NCI-H524 treated with DMSO at 0.1 percent for 48 hours (cell line): ENCODE measurements at regions not wholly inside any gene's neighbourhood (a gene's known extent, or its start where the extent isn't known, plus 50 kb on each side); places are given as distances from the start of the nearest gene placed in this dataset.

ENCODE experiments used
- DNase-seq: peaks from one replicate; lab custom pipeline; 2025; lab: John Stamatoyannopoulos, UW

DNA sequence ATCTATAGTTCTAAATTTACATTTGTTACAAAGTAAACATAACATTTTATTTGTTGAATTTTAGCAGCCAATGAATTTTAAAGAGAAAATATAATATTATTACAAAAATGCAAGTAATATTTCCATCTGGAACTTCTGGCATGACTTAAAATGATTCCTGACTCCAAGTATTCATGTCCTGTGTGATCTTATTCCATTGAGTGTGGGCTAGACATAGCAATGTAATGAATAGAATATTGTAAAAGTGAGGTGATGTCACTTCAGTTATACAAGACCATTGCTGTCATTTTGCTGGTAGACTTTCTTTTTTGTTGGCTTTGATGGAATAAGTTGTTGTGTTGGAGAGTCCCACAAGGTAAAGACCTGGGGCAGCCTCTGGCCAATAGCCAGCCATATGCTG lies 912.2 kb upstream of the PIK3C3 start:
- DNase-seq, result no peak

DNA sequence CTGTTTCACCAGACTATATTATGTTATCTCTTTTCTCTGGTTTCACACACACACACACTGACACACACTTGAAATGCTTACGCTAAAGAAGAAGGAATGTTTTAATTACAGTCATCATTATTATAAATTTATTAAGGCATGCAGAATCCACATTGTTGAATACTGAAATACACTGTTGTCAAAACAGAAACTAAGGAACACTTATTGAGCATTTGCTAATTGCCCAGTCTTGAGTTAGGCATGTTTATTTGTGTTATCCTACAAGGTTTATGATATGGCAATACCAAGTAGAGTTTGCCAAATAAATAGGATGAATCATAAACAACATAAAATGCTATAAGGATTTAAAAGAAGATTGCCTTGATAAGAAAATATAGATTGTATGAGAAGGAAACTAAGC lies 917.0 kb upstream of the PIK3C3 start:
- DNase-seq, result no peak

DNA sequence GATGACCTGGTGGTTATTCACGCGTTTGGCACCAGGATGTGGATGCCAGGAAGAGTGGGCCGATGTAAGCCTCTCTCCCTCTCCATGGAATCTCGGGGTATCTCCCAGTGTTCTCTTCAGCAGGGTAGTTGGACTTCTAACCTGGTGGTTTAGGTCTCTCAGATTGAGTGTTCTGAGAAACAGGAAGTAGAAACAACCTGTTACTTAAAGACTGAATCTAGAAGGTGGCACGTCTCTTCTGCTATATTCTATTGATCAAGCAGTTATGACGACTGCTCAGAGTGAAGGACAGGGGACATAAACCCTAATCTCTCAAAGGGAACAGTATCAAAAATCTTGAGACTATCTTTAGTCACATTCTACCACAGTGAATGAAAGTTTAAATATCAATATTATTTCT lies 918.7 kb upstream of the PIK3C3 start:
- no peak for DNase-seq

DNA sequence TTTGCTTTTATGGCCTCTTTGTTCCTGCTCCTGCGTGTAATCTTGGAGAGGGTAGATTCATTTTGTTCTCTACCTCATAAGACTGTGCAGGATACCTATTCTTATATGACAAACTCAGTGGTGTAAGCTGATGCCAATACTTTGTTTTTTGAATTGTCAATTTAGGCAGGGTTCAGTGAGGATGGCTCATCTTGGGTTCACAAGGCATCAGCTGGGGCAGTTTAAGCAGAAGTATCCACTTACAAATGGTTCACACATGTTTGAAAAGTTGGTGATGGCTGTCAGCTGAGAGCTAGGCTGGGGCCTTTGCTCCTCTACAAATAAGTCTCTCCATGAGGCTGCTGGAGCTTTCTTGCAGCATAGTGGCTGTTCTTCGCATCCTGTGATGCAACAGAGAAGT lies 920.6 kb upstream of the PIK3C3 start:
- DNase-seq, result no peak

DNA sequence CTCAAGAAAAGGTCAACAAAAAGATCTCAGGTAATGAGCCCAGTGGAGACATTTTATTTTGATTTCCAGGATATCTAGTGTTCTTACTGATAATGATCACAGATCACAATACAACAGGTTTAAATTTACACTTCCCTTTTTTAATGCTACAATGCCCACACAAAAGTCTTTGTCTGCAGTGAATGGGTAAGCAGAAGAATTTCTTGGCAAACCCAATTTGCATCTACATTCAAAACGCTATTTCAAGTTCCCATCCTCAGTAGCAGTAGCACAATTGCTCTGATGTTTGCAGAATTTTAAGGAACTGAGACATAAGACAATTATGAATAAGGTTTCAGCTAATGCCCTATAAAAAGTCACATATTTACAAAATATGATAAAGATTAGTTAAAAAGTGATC lies 929.4 kb upstream of the PIK3C3 start:
- no peak for DNase-seq

DNA sequence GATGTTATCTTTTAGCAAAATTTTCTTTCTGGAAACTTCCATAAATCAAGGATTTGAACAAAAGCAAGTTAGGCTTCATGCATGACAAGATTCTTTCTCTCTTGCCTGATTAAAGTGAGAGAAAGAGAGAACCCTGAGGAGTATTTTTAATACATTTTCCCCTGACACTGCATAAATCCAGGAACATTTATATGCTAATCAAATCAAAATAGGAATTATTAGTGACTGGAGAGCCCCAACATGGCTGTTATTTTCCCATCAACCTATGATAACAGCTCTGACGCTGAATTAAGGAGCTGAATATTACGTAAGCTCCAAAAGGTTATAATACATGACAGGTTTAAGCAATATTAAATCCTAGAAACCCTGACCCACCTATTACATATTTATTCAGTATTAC lies 930.2 kb upstream of the PIK3C3 start:
- DNase-seq, result no peak

DNA sequence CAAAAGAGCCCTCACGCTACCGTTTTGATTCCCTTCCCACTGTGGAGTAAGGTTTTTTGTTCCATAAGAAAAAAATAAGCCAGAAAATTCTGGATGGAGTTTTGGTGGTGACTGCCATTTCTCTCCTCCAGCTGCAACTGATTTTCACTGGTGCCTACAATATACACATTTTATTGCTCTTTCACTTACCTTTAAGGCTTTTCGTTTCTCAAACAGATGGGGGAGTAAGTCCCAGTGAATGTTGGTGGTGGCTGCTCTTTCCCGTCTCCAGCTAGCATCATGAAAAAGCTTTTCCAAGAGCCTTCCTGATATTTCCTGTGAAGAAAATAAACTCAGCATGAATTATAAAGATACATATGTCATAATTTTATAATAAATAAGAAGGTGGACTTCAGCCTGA lies 932.5 kb upstream of the PIK3C3 start:
- DNase-seq, result no peak

DNA sequence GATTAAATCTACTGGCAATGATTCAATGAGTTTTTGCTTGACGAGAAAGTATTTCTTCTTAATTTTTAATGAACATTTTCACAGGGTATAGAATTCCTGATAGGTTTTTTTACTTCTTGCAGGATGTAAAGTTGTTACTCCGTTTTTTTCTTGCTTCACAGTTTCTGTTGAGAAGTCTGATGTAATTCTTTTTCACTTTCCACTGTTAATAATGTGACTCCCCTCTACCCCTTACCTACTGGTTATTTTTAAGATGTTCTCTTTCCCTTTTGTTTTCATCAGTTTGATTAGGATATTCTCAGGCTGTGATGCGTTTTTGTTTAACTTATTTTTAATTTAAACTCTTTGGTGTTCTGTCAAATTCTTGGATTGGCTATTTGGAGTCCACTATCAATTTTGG lies 933.9 kb upstream of the PIK3C3 start:
- DNase-seq, result no peak

DNA sequence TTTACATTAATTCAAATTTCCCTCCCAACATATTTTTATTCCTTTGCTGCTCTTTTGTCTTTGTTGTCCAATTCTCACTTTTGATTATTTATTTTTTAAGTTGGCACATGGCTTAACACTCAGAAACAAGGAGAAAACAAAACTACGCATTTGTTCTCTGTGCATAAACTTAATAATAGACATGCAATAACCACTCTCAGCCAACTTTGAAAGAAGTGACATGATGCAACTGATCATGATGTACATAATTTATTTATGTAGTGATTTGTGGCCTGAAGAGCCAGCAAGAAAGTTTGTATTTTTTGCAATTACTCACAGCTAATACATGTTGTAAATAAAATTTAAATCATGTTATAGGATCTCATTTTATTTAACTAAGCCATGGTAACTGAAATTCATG lies 942.8 kb upstream of the PIK3C3 start:
- DNase-seq, result no peak

DNA sequence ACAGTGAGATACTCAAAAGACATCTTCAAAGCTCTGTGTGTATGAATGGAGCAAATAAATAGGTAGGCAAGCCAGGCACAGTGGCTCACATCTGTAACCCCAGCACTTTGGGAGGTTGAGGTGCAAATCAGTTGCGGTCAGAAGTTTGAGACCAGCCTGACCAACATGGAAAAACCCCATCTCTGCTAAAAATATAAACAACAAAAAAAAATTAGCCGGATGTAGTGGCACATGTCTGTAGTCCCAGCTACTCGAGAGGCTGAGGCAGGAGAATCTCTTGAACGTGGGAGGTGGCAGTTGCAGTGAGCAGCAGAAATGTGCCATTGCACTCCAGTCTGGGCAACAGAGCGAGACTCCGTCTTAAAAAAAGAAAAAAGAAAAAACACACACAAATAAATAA lies 945.1 kb upstream of the PIK3C3 start:
- no peak for DNase-seq

DNA sequence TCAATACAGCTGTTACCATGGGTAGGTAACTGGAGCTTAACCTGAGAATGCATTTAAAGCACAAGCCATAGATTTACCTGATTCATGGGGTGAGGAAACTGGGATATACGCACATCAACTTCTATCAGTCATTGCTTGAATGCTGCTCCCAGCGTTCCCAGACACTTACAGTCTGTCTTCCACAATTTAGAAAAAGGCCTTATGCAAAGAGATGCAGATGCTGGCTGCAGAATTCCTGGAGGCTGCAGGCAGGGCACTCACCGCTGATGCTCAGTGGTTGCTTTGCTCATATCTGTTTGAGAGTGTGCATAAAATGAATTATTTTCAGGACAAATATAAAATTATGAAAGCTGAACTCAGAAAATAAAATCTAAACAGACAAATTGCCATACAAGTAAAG lies 950.7 kb upstream of the PIK3C3 start:
- DNase-seq, result no peak

DNA sequence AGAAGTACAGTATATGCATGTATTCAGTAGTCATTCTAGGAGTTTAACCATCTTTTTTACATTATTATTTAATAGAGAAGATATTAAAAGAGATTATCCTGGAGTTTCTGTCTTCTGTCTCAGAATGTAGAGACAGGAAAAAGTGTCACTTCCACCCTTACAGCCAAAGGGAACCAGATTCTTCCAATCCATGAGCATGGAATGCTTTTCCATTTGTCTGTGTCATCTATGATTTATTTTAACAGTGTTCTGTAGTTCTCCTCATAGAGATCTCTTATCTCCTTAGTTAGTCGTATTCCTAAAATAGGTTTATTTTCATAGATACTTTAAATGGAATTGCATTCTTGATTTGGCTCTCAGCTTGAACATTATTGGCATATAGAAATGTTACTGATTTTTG lies 959.5 kb upstream of the PIK3C3 start:
- DNase-seq, result no peak

DNA sequence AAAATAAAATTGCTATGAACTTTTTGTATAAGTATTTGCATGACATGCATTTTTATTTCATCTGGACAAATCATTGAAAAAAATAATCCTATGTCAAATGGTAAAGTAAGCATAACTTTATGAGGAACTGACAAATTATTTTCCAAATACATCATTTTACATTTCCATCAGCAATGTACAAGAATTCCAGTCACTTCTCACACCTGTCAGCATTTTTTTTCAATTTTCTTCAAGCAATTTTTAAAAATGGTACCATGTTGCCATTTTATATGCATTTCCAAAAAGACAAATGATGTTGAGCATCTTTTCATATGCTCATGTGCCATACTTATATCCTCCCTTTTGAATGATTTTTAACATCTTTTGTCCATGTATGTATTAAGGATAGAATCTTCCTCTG lies 961.7 kb upstream of the PIK3C3 start:
- no peak for DNase-seq

DNA sequence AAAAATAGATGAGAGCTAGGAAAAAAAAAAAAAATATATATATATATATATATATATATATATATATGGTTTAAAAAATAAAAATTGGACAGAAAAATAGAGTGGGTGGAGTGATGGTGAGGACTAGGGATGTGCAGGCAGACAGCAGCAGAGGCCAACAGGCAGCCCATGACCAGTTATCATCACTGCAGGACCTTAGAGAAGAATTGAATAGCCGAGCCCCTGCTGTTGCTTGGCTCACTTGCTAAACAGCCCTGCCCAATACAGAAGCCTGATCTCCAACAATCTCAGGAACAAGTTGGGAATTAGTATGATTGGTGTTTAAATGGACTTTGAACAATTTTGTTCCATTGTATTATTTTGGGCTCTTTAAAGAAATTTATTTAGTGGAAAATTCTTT lies 967.5 kb upstream of the PIK3C3 start:
- DNase-seq, result no peak

DNA sequence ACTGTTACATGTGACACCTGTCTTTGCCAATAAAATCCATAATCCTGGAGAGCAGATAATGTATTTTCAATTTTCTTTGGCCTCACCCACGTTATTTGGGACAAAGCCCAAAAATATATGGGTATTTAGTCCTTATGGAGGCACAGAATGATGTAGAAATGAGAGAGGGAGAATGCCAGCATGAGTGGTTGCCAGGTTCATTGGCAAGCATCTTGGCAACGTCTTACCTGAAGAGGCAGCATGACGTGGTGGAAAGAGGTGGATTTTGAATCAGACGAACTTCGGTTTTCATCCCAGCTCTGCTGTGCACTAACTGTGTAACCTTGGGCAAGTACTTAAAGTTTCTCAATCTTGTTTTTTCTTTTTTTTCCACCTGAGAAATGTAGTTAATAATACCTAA lies 969.6 kb upstream of the PIK3C3 start:
- DNase-seq, result no peak

DNA sequence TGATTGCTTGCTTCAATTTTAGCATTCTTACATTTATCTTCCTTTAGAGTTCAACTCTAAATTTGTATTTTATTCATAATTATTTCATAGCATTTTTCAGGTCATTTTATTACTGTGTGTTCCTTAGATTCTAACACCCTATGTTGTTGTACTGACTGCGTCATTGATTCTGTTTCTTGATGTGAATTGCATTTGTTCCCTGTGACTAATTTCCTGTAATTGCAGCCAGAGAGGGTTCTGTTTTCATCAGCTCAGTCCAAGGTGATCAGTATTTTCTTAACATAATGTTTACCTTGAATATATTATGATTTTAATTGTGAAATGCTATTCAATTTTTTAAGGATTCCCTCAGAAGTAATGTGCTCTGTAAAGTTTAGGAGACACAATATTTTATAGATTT lies 970.2 kb upstream of the PIK3C3 start:
- DNase-seq, result no peak

DNA sequence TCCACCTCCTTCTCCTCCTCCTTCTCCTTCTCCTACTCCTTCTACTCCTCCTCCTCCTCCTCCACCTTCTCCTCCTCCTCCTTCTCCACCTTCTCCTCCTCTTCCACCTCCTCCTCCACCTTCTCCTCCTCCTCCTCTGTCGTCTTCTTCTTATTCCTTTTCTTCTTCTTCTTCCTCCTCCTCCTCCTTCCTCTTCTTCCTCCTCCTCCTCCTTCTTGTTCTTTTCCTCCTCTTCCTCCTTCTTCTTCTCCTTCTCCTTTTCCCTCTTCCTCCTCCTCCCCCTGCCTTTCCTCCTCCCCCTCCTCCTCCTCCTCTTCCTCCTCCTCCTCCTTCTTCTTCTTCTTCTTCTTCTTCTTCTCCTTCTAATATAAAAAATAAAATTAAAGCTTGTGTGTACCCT lies 971.2 kb upstream of the PIK3C3 start:
- no peak for DNase-seq

DNA sequence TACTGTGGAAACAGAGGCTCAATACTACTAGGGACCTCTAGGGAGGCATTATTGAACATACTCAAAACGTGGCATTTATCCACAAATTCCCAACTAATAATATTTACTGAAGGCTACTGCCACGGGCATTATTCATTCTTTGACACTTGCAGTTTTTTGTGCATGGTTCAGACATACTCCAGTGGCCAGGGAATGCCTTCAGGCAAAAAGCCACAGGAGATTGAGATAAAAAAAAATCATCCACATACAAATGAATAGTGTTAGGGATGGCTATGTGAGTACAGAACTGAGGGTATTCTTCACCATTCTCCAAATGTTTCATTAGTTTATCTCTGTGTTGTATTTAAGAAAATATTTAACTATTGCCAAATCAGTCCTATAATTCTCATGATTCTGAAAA lies 974.9 kb upstream of the PIK3C3 start:
- no peak for DNase-seq

DNA sequence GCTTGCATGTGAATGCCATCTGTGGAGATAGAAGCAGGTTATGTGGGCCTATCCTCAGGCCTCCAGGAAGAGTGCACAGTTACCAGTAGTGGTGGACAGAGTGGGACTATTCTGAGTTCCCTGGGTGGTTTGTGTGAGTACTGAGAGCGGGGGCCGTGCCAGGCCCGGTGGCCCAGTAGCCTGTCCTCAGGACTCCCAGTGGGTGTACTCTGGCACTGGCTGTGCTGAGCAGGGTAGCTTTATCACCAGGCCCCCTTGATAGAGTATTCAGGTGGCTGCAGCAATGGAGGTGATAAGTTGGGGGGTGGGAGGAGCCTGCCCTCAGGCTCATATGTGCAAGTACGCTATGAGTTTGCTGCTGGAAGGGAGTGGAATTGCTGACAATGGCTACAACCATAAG lies 979.0 kb upstream of the PIK3C3 start:
- DNase-seq, result no peak

DNA sequence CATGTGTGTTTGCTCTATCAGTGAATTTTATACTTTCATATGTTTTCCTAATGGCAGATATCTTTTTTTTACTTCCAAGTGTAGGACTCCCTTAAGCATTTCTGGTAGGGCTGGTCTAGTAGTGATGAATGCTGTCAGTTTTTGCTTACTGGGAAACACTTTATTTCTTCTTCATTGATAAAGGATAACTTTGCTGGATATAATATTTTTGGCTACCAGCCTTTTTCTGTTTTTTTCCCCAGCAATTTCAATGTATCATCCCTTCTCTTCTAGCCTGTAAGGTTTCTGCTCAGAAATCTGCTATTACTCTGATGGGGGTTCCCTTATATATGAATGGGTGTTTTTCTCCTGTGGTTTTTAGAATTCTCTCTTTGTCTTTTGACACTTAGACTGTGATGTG lies 980.6 kb upstream of the PIK3C3 start:
- DNase-seq, result no peak

DNA sequence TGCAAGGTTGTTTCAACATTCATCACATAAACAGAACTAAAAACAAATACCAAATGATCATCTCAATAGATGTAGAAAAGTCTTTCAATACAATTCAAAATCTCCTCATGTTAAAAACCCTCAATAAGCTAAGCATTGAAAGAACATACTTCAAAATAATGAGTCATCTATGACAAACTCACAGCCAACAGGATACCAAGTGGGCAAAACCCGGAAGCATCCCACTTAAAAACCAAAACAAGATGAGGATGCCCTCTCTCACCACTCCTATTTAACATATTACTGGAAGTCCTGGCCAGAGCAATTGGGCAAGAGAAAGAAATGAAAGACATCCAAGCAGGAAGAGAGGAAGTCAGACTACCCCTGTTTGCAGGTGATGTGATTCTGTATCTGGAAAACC lies 992.2 kb upstream of the PIK3C3 start:
- no peak for DNase-seq

DNA sequence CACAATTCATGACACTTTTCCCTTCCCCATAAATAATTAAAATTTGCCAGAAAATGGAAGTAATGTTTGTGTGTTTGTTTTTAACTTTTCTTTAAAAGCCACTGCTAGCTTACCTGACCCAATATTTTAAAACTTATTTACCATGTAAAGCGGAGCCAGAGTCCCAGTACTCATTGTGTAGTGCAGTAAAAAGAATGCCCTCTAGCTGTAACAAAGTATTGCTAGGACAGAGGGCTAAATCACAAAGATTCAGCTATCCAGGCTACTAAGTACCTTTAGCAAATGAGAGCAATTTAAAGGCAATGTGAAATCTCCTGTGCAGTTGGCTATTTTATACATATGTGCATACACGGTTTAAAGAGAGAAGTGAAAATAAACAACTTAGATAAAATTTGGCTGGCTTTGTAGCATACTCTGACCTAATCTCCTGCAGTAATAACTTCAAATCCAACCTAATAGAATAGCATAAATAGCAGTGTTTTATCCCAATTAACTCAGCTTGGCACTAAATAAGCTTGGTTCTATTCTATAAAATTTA lies 997.4 kb upstream of the PIK3C3 start:
- DNase-seq, result no peak

DNA sequence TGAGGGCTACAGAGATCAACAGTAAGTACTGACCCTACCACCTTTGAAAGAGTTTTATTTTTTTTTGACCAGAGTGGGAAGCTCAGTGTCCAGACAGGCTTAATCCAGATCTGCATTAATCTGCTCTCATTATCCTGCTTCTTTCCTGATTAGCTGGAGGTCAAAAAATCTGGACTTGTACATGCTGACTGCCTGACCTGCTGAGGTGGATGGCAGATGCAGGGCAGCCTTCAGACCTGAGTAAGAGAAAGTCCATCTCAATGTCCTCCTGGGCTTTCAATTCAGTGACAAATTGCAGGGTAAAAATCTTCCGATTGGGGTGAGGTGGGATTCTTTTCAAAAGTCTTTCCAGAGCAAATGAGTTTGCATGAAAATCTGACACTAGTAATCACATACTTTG lies 998.8 kb upstream of the PIK3C3 start:
- no peak for DNase-seq

DNA sequence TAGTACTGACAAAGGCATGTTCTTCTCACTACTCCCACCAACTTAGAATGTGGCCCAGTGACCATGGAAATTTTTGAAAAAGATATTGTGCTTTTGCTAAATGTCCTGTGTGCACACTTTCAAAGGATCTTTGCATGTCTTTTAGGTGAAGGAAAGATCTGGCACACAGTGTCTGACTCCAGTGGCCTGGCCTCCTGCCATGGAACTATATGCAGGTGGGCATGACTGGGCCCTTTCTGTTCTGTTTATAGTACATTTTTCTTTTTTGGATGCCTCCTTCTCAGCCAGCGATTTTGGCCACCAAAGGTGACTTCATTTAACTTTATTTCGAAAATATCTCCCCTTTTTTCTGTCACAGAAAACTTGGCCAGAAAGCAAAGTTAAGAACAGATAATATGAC lies 999.7 kb upstream of the PIK3C3 start:
- DNase-seq, result no peak
